Activated CD4-positive, alpha-beta memory T cell treated with anti-CD3 and anti-CD28 coated beads, Interleukin-2, amount 10 ng/mL, durations not matched to agents 7 days and 5 days (primary cell): ENCODE measurements at regions not wholly inside any gene's neighbourhood (a gene's known extent, or its start where the extent isn't known, plus 50 kb on each side); places are given as distances from the start of the nearest gene placed in this dataset.

Experiments
- CTCF ChIA-PET: fragments of 350-600 bp; sonication (Branson Sonifier 250); formaldehyde crosslinking; loops from one replicate; lab custom pipeline; 2021; ENCODE audit warnings: antibody characterized with exemption, inconsistent platforms; lab: Charles Lee
- POLR2A ChIA-PET: fragments of 350-600 bp; sonication (Branson Sonifier 250); formaldehyde crosslinking; loops from one replicate; lab custom pipeline; 2021; ENCODE audit warnings: antibody characterized with exemption; lab: Charles Lee
- DNase-seq: peaks from one replicate; pipeline ENCODE4 v3.0.0-alpha.2; 2020
- H3K27ac Mint-ChIP-seq: one replicate; pipeline ENCODE4 v1.8.0; 2021; ENCODE audit warnings: mild to moderate bottlenecking, mixed read lengths
- H3K27me3 Mint-ChIP-seq: one replicate; pipeline ENCODE4 v1.8.0; 2021; ENCODE audit warnings: mixed read lengths
- H3K36me3 Mint-ChIP-seq: one replicate; pipeline ENCODE4 v1.8.0; 2021; ENCODE audit warnings: low read depth, mixed read lengths
- H3K4me1 Mint-ChIP-seq: one replicate; pipeline ENCODE4 v1.8.0; 2021; ENCODE audit warnings: mixed read lengths
- H3K4me3 Mint-ChIP-seq: one replicate; pipeline ENCODE4 v1.8.0; 2021; ENCODE audit warnings: mild to moderate bottlenecking, mixed read lengths
- H3K9me3 Mint-ChIP-seq: one replicate; pipeline ENCODE4 v1.8.0; 2021; ENCODE audit warnings: mixed read lengths

- CTCF ChIA-PET: interaction anchor here (1.1 kb wide), 1 partner anchor 10 kb away, joined by 4 read pairs; no protein-coding TSS in a partner anchor
- Mint-ChIP-seq H3K36me3 (no peaks in the 10 kb centered on the region), H3K27ac (no peak overlapping the region), H3K27me3 (peaks cover 2% of the 10 kb centered on the region), H3K9me3 (no peaks in the 10 kb centered on the region), H3K4me1 (no peaks in the 10 kb centered on the region), H3K4me3 (no peak overlapping the region)
- no peak for DNase-seq
- POLR2A ChIA-PET: no interaction called here
Measured at GRCh38 chr12:67155863-67156262, 113.3 kb upstream of the CAND1 start.

- ChIA-PET CTCF (interaction anchor here (0.7 to 2.2 kb wide), 12 partner anchors 10 to 782 kb away, joined by 3 to 9 read pairs (median 4); no protein-coding TSS in a partner anchor), POLR2A (interaction anchor here (1.0 kb wide), 1 partner anchor 107 kb away, joined by 4 read pairs; the partner anchor contains the start of gene CAND1)
- H3K27ac Mint-ChIP-seq: no peak overlapping the region
- H3K36me3 Mint-ChIP-seq: no peaks in the 10 kb centered on the region
- no peak overlapping the region for H3K4me3 Mint-ChIP-seq
- H3K4me1 Mint-ChIP-seq: no peaks in the 10 kb centered on the region
- peak; percentile 38 for DNase-seq
- H3K9me3 Mint-ChIP-seq: no peaks in the 10 kb centered on the region
- H3K27me3 Mint-ChIP-seq: peaks cover 8% of the 10 kb centered on the region
Measured at GRCh38 chr12:67161322-67161918, 107.7 kb upstream of the CAND1 start.

GRCh38 chr12:67173258-67173657 lies 95.9 kb upstream of the CAND1 start:
- H3K27me3 Mint-ChIP-seq: peaks cover 5% of the 10 kb centered on the region
- H3K36me3 Mint-ChIP-seq: no peaks in the 10 kb centered on the region
- ChIA-PET POLR2A (no interaction called here), CTCF (interaction anchor here (1.9 kb wide), 1 partner anchor 12 kb away, joined by 9 read pairs; no protein-coding TSS in a partner anchor)
- DNase-seq: no peak
- H3K9me3 Mint-ChIP-seq: no peaks in the 10 kb centered on the region
- H3K4me1 Mint-ChIP-seq: no peaks in the 10 kb centered on the region
- H3K4me3 Mint-ChIP-seq: no peak overlapping the region
- H3K27ac Mint-ChIP-seq: no peak overlapping the region

GRCh38 chr12:67182551-67182950 lies 86.6 kb upstream of the CAND1 start:
- no peak overlapping the region for H3K4me3 Mint-ChIP-seq
- no peaks in the 10 kb centered on the region for H3K36me3 Mint-ChIP-seq
- H3K9me3 Mint-ChIP-seq: no peaks in the 10 kb centered on the region
- H3K4me1 Mint-ChIP-seq: no peaks in the 10 kb centered on the region
- POLR2A ChIA-PET: no interaction called here
- CTCF ChIA-PET: no interaction called here
- peaks cover 12% of the 10 kb centered on the region for H3K27me3 Mint-ChIP-seq
- no peak overlapping the region for H3K27ac Mint-ChIP-seq
- DNase-seq: no peak

GRCh38 chr12:67193704-67194103 lies 75.5 kb upstream of the CAND1 start:
- Mint-ChIP-seq H3K4me1 (no peaks in the 10 kb centered on the region), H3K27me3 (peaks cover 3% of the 10 kb centered on the region), H3K27ac (no peak overlapping the region), H3K9me3 (no peaks in the 10 kb centered on the region), H3K4me3 (no peak overlapping the region), H3K36me3 (no peaks in the 10 kb centered on the region)
- ChIA-PET CTCF (no interaction called here), POLR2A (no interaction called here)
- DNase-seq: peak; percentile 24

GRCh38 chr12:67200386-67200785 lies 68.8 kb upstream of the CAND1 start:
- CTCF ChIA-PET: no interaction called here

GRCh38 chr12:67202011-67202677 lies 67.0 kb upstream of the CAND1 start:
- no peak for DNase-seq
- POLR2A ChIA-PET: no interaction called here
- Mint-ChIP-seq H3K9me3 (no peaks in the 10 kb centered on the region), H3K36me3 (no peaks in the 10 kb centered on the region), H3K27ac (no peak overlapping the region), H3K27me3 (peaks cover 13% of the 10 kb centered on the region), H3K4me3 (no peak overlapping the region), H3K4me1 (peaks cover 2% of the 10 kb centered on the region)
- CTCF ChIA-PET: no interaction called here

More at GRCh38 chr12:67200386-67200785, 68.8 kb upstream of the CAND1 start:
- Mint-ChIP-seq H3K9me3 (no peaks in the 10 kb centered on the region), H3K4me3 (no peak overlapping the region), H3K27ac (no peak overlapping the region), H3K4me1 (peaks cover 2% of the 10 kb centered on the region), H3K27me3 (peaks cover 12% of the 10 kb centered on the region), H3K36me3 (no peaks in the 10 kb centered on the region)
- DNase-seq: no peak
- POLR2A ChIA-PET: no interaction called here

- CTCF ChIA-PET: no interaction called here
- H3K4me3 Mint-ChIP-seq: no peak overlapping the region
- no peaks in the 10 kb centered on the region for H3K36me3 Mint-ChIP-seq
- no peaks in the 10 kb centered on the region for H3K9me3 Mint-ChIP-seq
- H3K27ac Mint-ChIP-seq: no peak overlapping the region
- H3K4me1 Mint-ChIP-seq: peaks cover 2% of the 10 kb centered on the region
- POLR2A ChIA-PET: no interaction called here
- peaks cover 12% of the 10 kb centered on the region for H3K27me3 Mint-ChIP-seq
- no peak for DNase-seq
Measured at GRCh38 chr12:67202678-67203012, 66.5 kb upstream of the CAND1 start.

- Mint-ChIP-seq H3K4me3 (no peak overlapping the region), H3K36me3 (no peaks in the 10 kb centered on the region), H3K27ac (no peak overlapping the region), H3K27me3 (peaks cover 16% of the 10 kb centered on the region), H3K9me3 (no peaks in the 10 kb centered on the region), H3K4me1 (no peaks in the 10 kb centered on the region)
- CTCF ChIA-PET: interaction anchor here (0.6 kb wide), 1 partner anchor 1254 kb away, joined by 4 read pairs; no protein-coding TSS in a partner anchor
- POLR2A ChIA-PET: no interaction called here
- no peak for DNase-seq
Measured at GRCh38 chr12:67208281-67209067, 60.7 kb upstream of the CAND1 start.

- H3K9me3 Mint-ChIP-seq: no peaks in the 10 kb centered on the region
- no peak for DNase-seq
- POLR2A ChIA-PET: no interaction called here
Measured at GRCh38 chr12:67211029-67211428, 58.1 kb upstream of the CAND1 start.

GRCh38 chr12:67211494-67211893 lies 57.7 kb upstream of the CAND1 start:
- DNase-seq: no peak

More at GRCh38 chr12:67211029-67211428, 58.1 kb upstream of the CAND1 start:
- no peaks in the 10 kb centered on the region for H3K4me1 Mint-ChIP-seq
- no peak overlapping the region for H3K27ac Mint-ChIP-seq
- no peaks in the 10 kb centered on the region for H3K36me3 Mint-ChIP-seq
- peaks cover 13% of the 10 kb centered on the region for H3K27me3 Mint-ChIP-seq
- CTCF ChIA-PET: no interaction called here
- H3K4me3 Mint-ChIP-seq: no peak overlapping the region

GRCh38 chr12:67217647-67218046 lies 51.5 kb upstream of the CAND1 start:
- H3K27me3 Mint-ChIP-seq: no peaks in the 10 kb centered on the region
- POLR2A ChIA-PET: no interaction called here
- no peaks in the 10 kb centered on the region for H3K9me3 Mint-ChIP-seq
- no peaks in the 10 kb centered on the region for H3K36me3 Mint-ChIP-seq
- CTCF ChIA-PET: no interaction called here
- H3K4me1 Mint-ChIP-seq: no peaks in the 10 kb centered on the region
- DNase-seq: no peak
- no peak overlapping the region for H3K4me3 Mint-ChIP-seq
- no peak overlapping the region for H3K27ac Mint-ChIP-seq

More at GRCh38 chr12:67211494-67211893, 57.7 kb upstream of the CAND1 start:
- CTCF ChIA-PET: no interaction called here
- Mint-ChIP-seq H3K27me3 (peaks cover 13% of the 10 kb centered on the region), H3K4me3 (no peak overlapping the region), H3K4me1 (no peaks in the 10 kb centered on the region), H3K27ac (no peak overlapping the region), H3K9me3 (no peaks in the 10 kb centered on the region), H3K36me3 (no peaks in the 10 kb centered on the region)
- POLR2A ChIA-PET: no interaction called here
